Activated naive CD4-positive, alpha-beta T cell treated with anti-CD3 and anti-CD28 coated beads, Interleukin-2, amount 50 U/mL, for 16 hours (primary cell): ENCODE measurements at regions not wholly inside any gene's neighbourhood (a gene's known extent, or its start where the extent isn't known, plus 50 kb on each side); places are given as distances from the start of the nearest gene placed in this dataset.

Source experiments
- DNase-seq: peaks from one replicate; pipeline ENCODE4 v3.0.0-alpha.2; 2020

- no peak for DNase-seq
Measured at GRCh38 chr1:38716229-38716628, 143.3 kb downstream of the RRAGC start.

DNA sequence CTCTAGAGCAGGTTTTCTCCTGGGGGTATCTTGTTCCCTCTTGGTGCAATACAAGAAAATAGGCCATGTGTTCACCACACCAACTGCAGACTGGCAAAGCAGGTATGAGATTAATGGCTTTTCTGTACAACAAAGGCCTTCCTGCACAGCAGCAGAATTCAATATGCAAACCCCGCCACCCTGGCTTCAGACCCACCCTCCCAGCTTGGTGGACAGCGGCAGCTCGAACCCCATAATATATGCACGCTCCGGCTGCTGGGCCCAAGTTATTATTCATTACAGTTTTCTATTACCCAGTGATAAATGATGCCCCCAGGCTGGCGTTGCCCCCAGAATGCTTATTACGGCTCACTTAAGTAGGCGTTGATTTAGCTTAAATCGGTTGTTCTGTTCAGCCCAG lies 144.2 kb downstream of the RRAGC start:
- no peak for DNase-seq

DNA sequence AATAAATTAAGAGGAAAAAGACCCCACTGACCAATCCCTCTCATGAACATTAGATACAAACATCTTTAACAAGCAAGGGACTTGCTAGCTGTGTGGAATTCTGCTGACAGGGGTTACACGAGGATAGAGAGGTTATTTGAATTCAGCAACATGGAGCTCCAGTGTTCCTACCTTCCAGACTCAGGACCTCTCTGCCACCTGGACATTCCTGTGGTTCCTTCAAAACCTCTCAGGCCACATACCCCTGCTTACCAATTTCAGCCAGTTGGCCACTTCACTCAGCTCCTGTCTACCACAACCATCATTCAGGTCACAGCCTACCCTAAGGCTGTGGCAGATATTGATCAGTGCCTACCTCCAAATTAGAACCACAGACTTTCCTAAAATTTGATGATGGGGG lies 147.5 kb downstream of the RRAGC start:
- no peak for DNase-seq

- no peak for DNase-seq
Measured at GRCh38 chr1:38708701-38709258, 150.8 kb downstream of the RRAGC start.

DNA sequence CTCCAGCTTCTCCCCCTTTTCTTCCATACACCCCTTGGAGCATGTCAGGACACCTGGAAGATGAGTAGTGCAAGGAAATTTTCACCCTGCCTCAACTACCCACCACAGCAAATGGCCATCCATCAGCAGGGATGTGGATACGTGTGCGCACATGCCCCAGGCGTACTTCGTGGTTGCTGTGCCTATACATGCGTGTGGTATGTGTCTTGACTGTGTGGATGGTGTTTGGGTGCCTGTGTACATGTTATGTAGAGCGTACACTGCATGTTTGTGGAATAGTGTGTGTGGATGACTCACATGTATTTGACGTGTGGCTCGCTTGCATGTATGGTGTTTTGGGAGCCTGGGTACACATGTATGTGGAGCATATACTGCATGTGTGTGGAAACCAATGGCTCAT lies 158.5 kb downstream of the RRAGC start:
- DNase-seq, result no peak

GRCh38 chr1:38700077-38700470 lies 159.5 kb downstream of the RRAGC start:
- DNase-seq, result no peak

GRCh38 chr1:38699330-38700076 lies 160.1 kb downstream of the RRAGC start:
- DNase-seq, result no peak

GRCh38 chr1:38697387-38697786 lies 162.2 kb downstream of the RRAGC start:
- DNase-seq, result no peak

- DNase-seq, result no peak
Measured at GRCh38 chr1:38696371-38696770, 163.2 kb downstream of the RRAGC start.

DNA sequence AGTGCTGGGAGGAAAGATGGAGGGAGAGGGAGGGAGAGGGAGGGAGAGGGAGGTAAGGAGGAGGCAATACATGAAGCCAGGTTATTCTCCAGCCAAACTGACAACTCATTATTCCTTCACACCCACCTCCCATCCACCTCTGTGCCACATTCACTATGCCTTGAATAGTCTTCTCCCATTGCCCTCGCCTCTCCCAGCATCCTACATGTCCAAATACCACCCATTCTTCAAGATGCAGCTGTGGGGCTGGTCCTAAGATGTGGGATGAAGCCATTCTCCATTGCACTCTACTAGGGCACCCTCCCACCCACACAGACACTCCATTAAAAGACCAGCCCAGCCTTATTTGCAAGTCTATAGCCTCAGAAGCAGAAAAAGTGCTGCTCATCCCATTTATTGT lies 165.8 kb downstream of the RRAGC start:
- DNase-seq, result no peak

DNA sequence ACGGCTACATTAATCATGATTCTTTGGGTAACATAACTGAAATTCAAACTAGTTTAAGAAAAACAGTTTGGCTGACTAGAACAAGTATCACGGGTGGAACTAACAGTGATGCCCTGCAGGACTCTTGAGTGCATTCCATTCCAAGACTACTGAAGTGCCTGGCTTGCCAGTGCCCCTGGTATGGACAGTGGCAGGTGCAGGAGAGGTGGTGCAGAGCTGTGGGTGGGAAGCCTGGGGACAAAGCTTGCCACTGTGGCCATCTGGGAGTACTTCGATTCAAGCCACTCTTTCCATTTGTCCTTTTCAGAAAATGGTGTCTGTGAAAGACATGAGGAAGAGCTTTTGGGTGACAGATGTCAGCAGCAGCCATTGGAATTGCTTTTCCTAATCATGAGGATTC lies 166.5 kb downstream of the RRAGC start:
- DNase-seq, result no peak

- DNase-seq, result no peak
Measured at GRCh38 chr1:38690790-38691449, 168.7 kb downstream of the RRAGC start.

GRCh38 chr1:38686927-38687255 lies 172.7 kb downstream of the RRAGC start:
- DNase-seq, result no peak

DNA sequence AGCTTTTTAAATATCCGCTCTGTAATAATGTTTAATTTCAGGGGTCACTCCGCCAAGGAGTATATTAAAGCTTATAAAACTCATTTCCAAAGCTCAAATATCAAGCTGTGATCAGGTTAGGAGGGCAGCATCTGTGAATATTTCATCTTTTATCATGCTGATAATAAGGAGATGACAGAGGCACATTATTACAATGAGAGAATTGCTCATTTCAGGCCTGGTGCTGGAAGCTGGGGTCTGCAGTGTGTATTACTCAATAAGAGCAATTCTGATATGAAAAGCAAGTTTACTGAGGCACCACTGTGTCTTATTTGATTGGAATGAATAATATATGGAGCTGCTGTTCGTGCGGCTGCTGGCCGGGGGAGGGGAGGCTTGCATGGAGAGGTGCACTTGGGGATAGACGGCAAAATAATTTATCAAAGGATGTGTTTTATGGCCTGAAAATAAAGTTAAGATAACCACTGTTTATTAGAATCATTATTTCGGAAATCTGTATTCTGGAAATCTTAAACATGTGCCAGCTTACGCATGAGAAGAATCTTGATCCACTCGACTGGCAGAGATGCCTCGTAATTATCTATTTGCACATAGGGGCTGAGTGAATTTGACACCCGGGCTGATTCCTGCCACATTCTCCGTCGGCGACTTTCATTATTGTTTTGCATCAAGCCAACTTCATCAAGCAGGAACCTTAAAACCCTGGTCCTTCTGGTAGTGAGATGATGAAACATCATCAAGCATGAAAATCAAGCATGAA lies 173.2 kb downstream of the RRAGC start:
- no peak for DNase-seq

DNA sequence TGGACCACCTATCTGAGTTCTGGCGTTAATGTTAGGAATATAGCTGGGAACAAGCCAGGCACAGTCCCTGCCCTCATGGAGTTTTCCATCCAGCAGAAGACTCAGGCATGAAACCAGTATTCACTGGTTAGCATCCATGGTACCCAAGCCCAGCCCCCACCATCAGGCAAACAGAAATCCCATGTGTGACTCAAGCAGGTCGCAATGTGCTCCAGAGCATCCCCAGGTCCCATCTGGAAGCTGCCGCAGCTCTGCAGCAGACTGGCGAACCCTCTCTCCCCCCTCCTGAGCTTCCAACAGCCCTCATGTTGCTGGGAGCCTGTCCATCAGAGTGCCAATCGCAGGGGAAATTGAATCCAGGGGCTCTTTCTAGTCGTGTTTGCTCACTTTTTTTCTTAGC lies 174.2 kb downstream of the RRAGC start:
- DNase-seq, result no peak

- DNase-seq, result no peak
Measured at GRCh38 chr1:38680801-38681510, 178.6 kb downstream of the RRAGC start.

- DNase-seq, result no peak
Measured at GRCh38 chr1:38677756-38678155, 181.8 kb downstream of the RRAGC start.

DNA sequence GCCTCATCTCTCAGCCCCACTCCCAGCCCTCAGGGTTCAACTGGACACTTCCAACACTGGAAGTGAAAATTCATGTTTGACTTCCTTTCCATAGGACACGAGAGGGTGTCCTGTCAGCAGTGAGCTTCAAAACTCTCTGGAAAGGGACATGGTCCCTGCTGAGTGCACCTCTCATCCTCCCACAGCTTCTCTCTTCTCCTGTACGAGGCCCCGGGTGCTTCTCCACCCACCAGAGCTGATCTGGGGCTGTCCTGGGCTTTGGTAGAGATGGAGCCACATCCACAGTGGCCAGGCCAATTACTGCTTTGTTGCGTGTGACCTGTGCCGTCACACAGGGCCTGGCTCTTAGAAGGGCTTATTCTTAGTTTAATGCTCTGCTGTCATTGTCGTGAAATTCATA lies 182.3 kb downstream of the RRAGC start:
- DNase-seq, result no peak

DNA sequence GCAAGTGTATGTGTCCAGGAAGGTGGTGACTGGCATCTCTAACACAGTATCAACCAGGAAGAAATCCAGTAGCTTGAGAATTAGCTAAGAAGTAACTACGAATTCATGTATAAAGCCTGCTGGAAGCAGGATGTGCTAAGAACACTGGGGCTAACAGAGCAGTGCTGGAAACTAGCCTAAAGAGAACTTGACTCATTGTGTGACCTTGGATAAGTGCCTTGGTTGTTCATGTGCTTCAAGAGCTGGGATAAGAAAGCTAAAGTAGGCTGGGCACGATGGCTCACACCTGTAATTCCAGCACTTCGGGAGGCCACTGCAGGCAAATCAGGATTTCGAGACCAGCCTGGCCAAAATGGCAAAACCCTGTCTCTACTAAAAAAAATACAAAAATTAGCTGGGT lies 186.9 kb downstream of the RRAGC start:
- DNase-seq, result no peak

GRCh38 chr1:38671221-38671620 lies 188.4 kb downstream of the RRAGC start:
- DNase-seq, result no peak

DNA sequence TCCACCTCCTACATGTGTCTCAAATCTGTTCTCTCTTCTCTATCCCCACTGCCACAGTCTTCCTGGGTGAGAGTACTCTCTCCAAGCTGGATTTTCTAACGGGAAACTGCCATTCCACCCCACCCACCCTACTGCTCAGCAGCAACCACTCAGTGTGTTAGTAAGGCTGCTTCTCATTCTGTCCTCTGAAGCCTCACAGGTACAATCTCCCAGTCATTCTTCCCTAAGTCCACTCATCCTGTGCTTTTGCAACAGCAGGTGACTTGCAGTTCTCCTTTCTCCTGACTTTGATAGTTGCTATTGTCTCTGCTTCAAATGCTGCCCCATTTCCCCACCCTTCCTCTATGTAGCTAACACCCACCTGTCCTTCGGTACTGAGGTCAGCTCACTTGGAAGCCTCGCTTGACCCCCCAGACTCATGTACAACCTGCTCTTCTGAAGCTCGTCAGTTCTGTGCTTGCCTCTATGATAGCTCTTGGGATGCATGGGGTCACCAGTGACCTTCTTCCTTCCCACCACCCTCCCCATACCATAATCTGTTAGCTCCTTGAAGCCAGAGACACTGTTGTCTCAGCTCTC lies 188.9 kb downstream of the RRAGC start:
- no peak for DNase-seq

- no peak for DNase-seq
Measured at GRCh38 chr1:38667626-38668025, 191.9 kb downstream of the RRAGC start.

DNA sequence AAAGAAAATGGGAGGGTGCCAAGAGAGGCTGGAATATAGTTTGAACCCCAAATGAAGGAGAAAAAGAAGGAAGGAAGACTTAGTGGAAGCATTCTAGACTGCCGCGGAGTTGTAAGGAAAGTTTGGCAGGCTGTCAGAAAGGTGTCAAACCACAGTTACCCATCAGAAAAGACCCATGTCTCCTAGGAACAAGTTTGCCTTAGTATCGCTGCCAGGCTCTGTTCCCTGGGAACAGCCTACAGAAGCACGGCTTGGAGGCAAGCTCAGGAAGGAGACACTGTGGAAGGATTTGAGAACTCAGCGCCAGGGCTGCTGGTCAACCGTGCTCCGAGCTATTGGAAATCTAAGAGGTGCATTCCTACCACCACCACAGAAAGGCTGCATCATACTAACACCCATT lies 197.4 kb downstream of the RRAGC start:
- DNase-seq, result no peak
